IgD-negative memory B cell (primary cell): ENCODE measurements at regions not wholly inside any gene's neighbourhood (a gene's known extent, or its start where the extent isn't known, plus 50 kb on each side); places are given as distances from the start of the nearest gene placed in this dataset.
A peak's percentile ranks its signal among the peaks of the same experiment; 100 is the strongest.

Experiments
- H3K27ac Mint-ChIP-seq, 3 donors: one replicate each; pipeline ENCODE4 v1.8.0; 2020 to 2022; ENCODE audit warnings: mild to moderate bottlenecking in 3 of 3, mixed read lengths in 3 of 3, moderate library complexity in 1 of 3
- H3K27me3 Mint-ChIP-seq: one replicate; pipeline ENCODE4 v1.8.0; 2021; ENCODE audit warnings: mixed read lengths
- H3K36me3 Mint-ChIP-seq: one replicate; pipeline ENCODE4 v1.8.0; 2020; ENCODE audit warnings: mild to moderate bottlenecking, mixed read lengths
- H3K4me1 Mint-ChIP-seq, 3 donors: one replicate each; pipeline ENCODE4 v1.8.0; 2020 to 2022; ENCODE audit warnings: mixed read lengths in 3 of 3, mild to moderate bottlenecking in 1 of 3
- H3K4me3 Mint-ChIP-seq, 4 donors: one replicate each; pipeline ENCODE4 v1.8.0; 2020 to 2022; ENCODE audit warnings: mild to moderate bottlenecking in 4 of 4, mixed read lengths in 4 of 4, moderate library complexity in 3 of 4
- H3K9me3 Mint-ChIP-seq, 3 donors: one replicate each; pipeline ENCODE4 v1.8.0; 2020 to 2021; ENCODE audit warnings: mixed read lengths in 3 of 3, mild to moderate bottlenecking in 1 of 3

- Mint-ChIP-seq H3K36me3 (no peaks in the 10 kb centered on the region), H3K4me1 (no peaks in the 10 kb centered on the region), H3K27ac (no peak overlapping the region), H3K27me3 (peaks cover 5% of the 10 kb centered on the region), H3K9me3 (no peaks in the 10 kb centered on the region), H3K4me3 (no peak overlapping the region)
Measured at GRCh38 chr3:38970851-38971638, 80.7 kb downstream of the SCN11A start.

GRCh38 chr3:38969317-38970235 lies 82.2 kb downstream of the SCN11A start:
- Mint-ChIP-seq H3K4me3 (no peak overlapping the region), H3K27ac (no peak overlapping the region), H3K27me3 (peaks cover 5% of the 10 kb centered on the region), H3K36me3 (no peaks in the 10 kb centered on the region), H3K9me3 (no peaks in the 10 kb centered on the region), H3K4me1 (no peaks in the 10 kb centered on the region)

- H3K4me3 Mint-ChIP-seq: no peak overlapping the region
Measured at GRCh38 chr3:38968891-38969290, 82.9 kb downstream of the SCN11A start.

GRCh38 chr3:38968403-38968802 lies 83.3 kb downstream of the SCN11A start:
- no peaks in the 10 kb centered on the region for H3K36me3 Mint-ChIP-seq
- H3K4me1 Mint-ChIP-seq: no peaks in the 10 kb centered on the region
- H3K9me3 Mint-ChIP-seq: no peaks in the 10 kb centered on the region
- H3K4me3 Mint-ChIP-seq: no peak overlapping the region
- H3K27ac Mint-ChIP-seq: no peak overlapping the region
- H3K27me3 Mint-ChIP-seq: peaks cover 4% of the 10 kb centered on the region

More at GRCh38 chr3:38968891-38969290, 82.9 kb downstream of the SCN11A start:
- Mint-ChIP-seq H3K36me3 (no peaks in the 10 kb centered on the region), H3K4me1 (no peaks in the 10 kb centered on the region), H3K27me3 (peaks cover 4% of the 10 kb centered on the region), H3K27ac (no peak overlapping the region), H3K9me3 (no peaks in the 10 kb centered on the region)

- Mint-ChIP-seq H3K27me3 (peaks cover 4% of the 10 kb centered on the region), H3K4me1 (no peaks in the 10 kb centered on the region), H3K4me3 (no peak overlapping the region), H3K9me3 (no peaks in the 10 kb centered on the region), H3K36me3 (no peaks in the 10 kb centered on the region), H3K27ac (no peak overlapping the region)
Measured at GRCh38 chr3:38967693-38967989, 84.1 kb downstream of the SCN11A start.

GRCh38 chr3:38966811-38967692 lies 84.7 kb downstream of the SCN11A start:
- no peaks in the 10 kb centered on the region for H3K9me3 Mint-ChIP-seq
- no peaks in the 10 kb centered on the region for H3K4me1 Mint-ChIP-seq
- H3K36me3 Mint-ChIP-seq: no peaks in the 10 kb centered on the region
- H3K27ac Mint-ChIP-seq: no peak overlapping the region
- H3K27me3 Mint-ChIP-seq: peaks cover 4% of the 10 kb centered on the region
- no peak overlapping the region for H3K4me3 Mint-ChIP-seq

GRCh38 chr3:38964646-38965045 lies 87.1 kb downstream of the SCN11A start:
- H3K27ac Mint-ChIP-seq: no peak overlapping the region

GRCh38 chr3:38964204-38964603 lies 87.5 kb downstream of the SCN11A start:
- no peaks in the 10 kb centered on the region for H3K36me3 Mint-ChIP-seq
- H3K27me3 Mint-ChIP-seq: peaks cover 4% of the 10 kb centered on the region
- H3K4me1 Mint-ChIP-seq: no peaks in the 10 kb centered on the region
- no peak overlapping the region for H3K27ac Mint-ChIP-seq
- no peak overlapping the region for H3K4me3 Mint-ChIP-seq
- no peaks in the 10 kb centered on the region for H3K9me3 Mint-ChIP-seq

More at GRCh38 chr3:38964646-38965045, 87.1 kb downstream of the SCN11A start:
- no peaks in the 10 kb centered on the region for H3K9me3 Mint-ChIP-seq
- no peak overlapping the region for H3K4me3 Mint-ChIP-seq
- H3K27me3 Mint-ChIP-seq: peaks cover 4% of the 10 kb centered on the region
- H3K36me3 Mint-ChIP-seq: no peaks in the 10 kb centered on the region
- no peaks in the 10 kb centered on the region for H3K4me1 Mint-ChIP-seq

- H3K27ac Mint-ChIP-seq: no peak overlapping the region
- no peak overlapping the region for H3K4me3 Mint-ChIP-seq
- H3K4me1 Mint-ChIP-seq: peaks cover 0 to 1% (median 0%) of the 10 kb centered on the region in 3 donors
- H3K27me3 Mint-ChIP-seq: no peaks in the 10 kb centered on the region
- no peaks in the 10 kb centered on the region for H3K36me3 Mint-ChIP-seq
- H3K9me3 Mint-ChIP-seq: peaks cover 0 to 2% (median 0%) of the 10 kb centered on the region in 3 donors
Measured at GRCh38 chr3:38960953-38961622, 90.7 kb downstream of the SCN11A start.

- H3K9me3 Mint-ChIP-seq: peaks cover 0 to 2% (median 0%) of the 10 kb centered on the region in 3 donors
- H3K27ac Mint-ChIP-seq: no peak overlapping the region
- peaks cover 0 to 1% (median 0%) of the 10 kb centered on the region in 3 donors for H3K4me1 Mint-ChIP-seq
- no peaks in the 10 kb centered on the region for H3K36me3 Mint-ChIP-seq
- H3K4me3 Mint-ChIP-seq: no peak overlapping the region
- H3K27me3 Mint-ChIP-seq: no peaks in the 10 kb centered on the region
Measured at GRCh38 chr3:38960042-38960622, 91.6 kb downstream of the SCN11A start.

GRCh38 chr3:38958026-38958720 lies 93.6 kb downstream of the SCN11A start:
- Mint-ChIP-seq H3K9me3 (peaks cover 0 to 5% (median 0%) of the 10 kb centered on the region in 3 donors), H3K4me3 (no peak overlapping the region), H3K36me3 (no peaks in the 10 kb centered on the region), H3K27ac (peak overlapping the region in 1 of 3 donors; percentile 81), H3K27me3 (peaks cover 3% of the 10 kb centered on the region), H3K4me1 (peaks cover 0 to 1% (median 0%) of the 10 kb centered on the region in 3 donors)

GRCh38 chr3:38957296-38957695 lies 94.4 kb downstream of the SCN11A start:
- Mint-ChIP-seq H3K27ac (no peak overlapping the region), H3K9me3 (peaks cover 0 to 5% (median 0%) of the 10 kb centered on the region in 3 donors), H3K27me3 (peaks cover 3% of the 10 kb centered on the region), H3K36me3 (no peaks in the 10 kb centered on the region), H3K4me1 (peaks cover 0 to 1% (median 0%) of the 10 kb centered on the region in 3 donors), H3K4me3 (no peak overlapping the region)

GRCh38 chr3:38952721-38953120 lies 99.0 kb downstream of the SCN11A start:
- no peaks in the 10 kb centered on the region for H3K36me3 Mint-ChIP-seq

More at GRCh38 chr3:38952721-38953120, 99.0 kb downstream of the SCN11A start:
- H3K4me1 Mint-ChIP-seq: no peaks in the 10 kb centered on the region
- H3K27me3 Mint-ChIP-seq: peaks cover 3% of the 10 kb centered on the region
- peaks cover 0 to 3% (median 0%) of the 10 kb centered on the region in 3 donors for H3K9me3 Mint-ChIP-seq
- H3K27ac Mint-ChIP-seq: no peak overlapping the region
- H3K4me3 Mint-ChIP-seq: no peak overlapping the region
